Effector memory CD4-positive, alpha-beta T cell (primary cell): ENCODE measurements at regions not wholly inside any gene's neighbourhood (a gene's known extent, or its start where the extent isn't known, plus 50 kb on each side); places are given as distances from the start of the nearest gene placed in this dataset.

Experiments
- DNase-seq, 3 donors: peaks; one replicate each; pipeline ENCODE4 v3.0.0-alpha.2; 2020
- H3K27ac ChIP-seq: 2 replicates; pipeline ENCODE4 v1.7.0; 2013; ENCODE audit warnings: mild to moderate bottlenecking, low read length, moderate library complexity; ENCODE audit not compliant: insufficient read depth, poor library complexity, severe bottlenecking
- H3K27me3 ChIP-seq: replicated peaks from 2 replicates; pipeline ENCODE4 v1.7.0; 2013; ENCODE audit warnings: mild to moderate bottlenecking, low read length; ENCODE audit not compliant: insufficient read depth, control insufficient read depth, poor library complexity, severe bottlenecking
- H3K36me3 ChIP-seq: 2 replicates; pipeline ENCODE4 v1.7.0; 2013; ENCODE audit warnings: mild to moderate bottlenecking, low read length, moderate library complexity; ENCODE audit not compliant: control insufficient read depth, insufficient read depth
- H3K4me1 ChIP-seq: 2 replicates; pipeline ENCODE4 v1.7.0; 2013; ENCODE audit warnings: low read length, mild to moderate bottlenecking; ENCODE audit not compliant: control insufficient read depth, insufficient read depth, poor library complexity, severe bottlenecking
- H3K4me3 ChIP-seq: 2 replicates; pipeline ENCODE4 v1.7.0; 2013; ENCODE audit warnings: low read length, low read depth, mild to moderate bottlenecking; ENCODE audit not compliant: insufficient read depth, poor library complexity, severe bottlenecking
- H3K9me3 ChIP-seq: 2 replicates; pipeline ENCODE4 v1.7.0; 2013; ENCODE audit warnings: mild to moderate bottlenecking, low read length, moderate library complexity; ENCODE audit not compliant: control insufficient read depth

- Histone ChIP-seq H3K4me3 (no peak overlapping the region), H3K9me3 (no peaks in the 10 kb centered on the region), H3K27ac (no peak overlapping the region), H3K27me3 (no peaks in the 10 kb centered on the region), H3K36me3 (no peaks in the 10 kb centered on the region), H3K4me1 (no peaks in the 10 kb centered on the region)
- no peak for DNase-seq
Measured at GRCh38 chr3:187458383-187458782, 90.2 kb downstream of the RTP4 start.

DNA sequence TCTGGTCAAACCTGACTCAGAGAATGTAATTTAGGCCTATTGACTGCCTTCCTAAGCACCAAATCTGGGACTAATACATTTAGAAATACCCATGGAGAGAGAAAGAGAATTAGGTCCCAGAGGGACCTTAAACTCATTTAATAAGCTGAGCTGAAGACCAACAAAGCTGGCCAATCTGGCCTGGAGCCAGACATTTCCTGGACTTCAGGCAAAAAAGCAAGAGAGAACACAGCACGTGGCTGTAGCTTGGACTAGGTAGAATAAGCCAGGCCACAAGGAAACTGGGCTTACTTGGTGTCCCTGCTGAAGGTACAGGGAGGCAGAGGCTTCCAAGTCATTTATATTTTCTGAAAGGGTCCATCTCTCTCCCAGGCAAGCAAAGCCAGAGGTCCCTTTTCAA lies 88.1 kb downstream of the RTP4 start:
- Histone ChIP-seq H3K4me1 (no peaks in the 10 kb centered on the region), H3K4me3 (no peak overlapping the region), H3K36me3 (no peaks in the 10 kb centered on the region), H3K9me3 (no peaks in the 10 kb centered on the region), H3K27ac (no peak overlapping the region), H3K27me3 (no peaks in the 10 kb centered on the region)
- DNase-seq = no peak

GRCh38 chr3:187454085-187454815 lies 86.1 kb downstream of the RTP4 start:
- H3K27ac ChIP-seq = no peak overlapping the region
- H3K4me3 ChIP-seq = no peak overlapping the region
- no peak for DNase-seq
- no peaks in the 10 kb centered on the region for H3K4me1 ChIP-seq
- H3K9me3 ChIP-seq = no peaks in the 10 kb centered on the region
- no peaks in the 10 kb centered on the region for H3K36me3 ChIP-seq
- H3K27me3 ChIP-seq = no peaks in the 10 kb centered on the region

GRCh38 chr3:187450431-187451190 lies 82.4 kb downstream of the RTP4 start:
- H3K27me3 ChIP-seq = peaks cover 5% of the 10 kb centered on the region
- H3K36me3 ChIP-seq = no peaks in the 10 kb centered on the region
- no peaks in the 10 kb centered on the region for H3K4me1 ChIP-seq
- no peak overlapping the region for H3K4me3 ChIP-seq
- H3K9me3 ChIP-seq = no peaks in the 10 kb centered on the region
- H3K27ac ChIP-seq = no peak overlapping the region
- no peak for DNase-seq

DNA sequence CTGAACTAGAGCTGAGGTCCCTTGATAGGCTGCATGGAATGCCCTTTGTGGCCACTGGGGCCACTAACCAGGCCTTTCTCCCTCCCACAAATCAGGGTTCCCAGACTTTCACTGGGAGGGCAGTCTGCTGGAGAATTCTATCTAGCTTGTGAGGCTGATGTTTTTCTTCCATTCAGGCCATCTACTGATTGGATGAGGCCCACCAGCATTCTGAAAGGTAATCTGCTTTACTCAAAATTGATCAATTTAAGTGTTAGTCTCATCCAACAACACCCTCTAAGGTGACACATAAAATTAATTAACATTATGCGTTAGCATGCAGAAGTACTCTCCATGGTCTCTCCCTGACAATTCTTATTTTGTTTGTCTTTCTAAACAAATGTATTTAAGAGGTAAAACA lies 80.5 kb downstream of the RTP4 start:
- Histone ChIP-seq H3K36me3 (no peaks in the 10 kb centered on the region), H3K27me3 (peaks cover 5% of the 10 kb centered on the region), H3K4me3 (no peak overlapping the region), H3K9me3 (no peaks in the 10 kb centered on the region), H3K4me1 (no peaks in the 10 kb centered on the region), H3K27ac (no peak overlapping the region)
- DNase-seq = no peak

- H3K36me3 ChIP-seq = no peaks in the 10 kb centered on the region
- no peaks in the 10 kb centered on the region for H3K4me1 ChIP-seq
- no peak overlapping the region for H3K4me3 ChIP-seq
- H3K27ac ChIP-seq = no peak overlapping the region
- no peak for DNase-seq
- H3K27me3 ChIP-seq = peaks cover 5% of the 10 kb centered on the region
- H3K9me3 ChIP-seq = no peaks in the 10 kb centered on the region
Measured at GRCh38 chr3:187447737-187448136, 79.6 kb downstream of the RTP4 start.

GRCh38 chr3:187445356-187445755 lies 77.2 kb downstream of the RTP4 start:
- Histone ChIP-seq H3K27ac (no peak overlapping the region), H3K4me1 (no peaks in the 10 kb centered on the region), H3K4me3 (no peak overlapping the region), H3K9me3 (no peaks in the 10 kb centered on the region), H3K27me3 (peaks cover 5% of the 10 kb centered on the region), H3K36me3 (no peaks in the 10 kb centered on the region)
- DNase-seq = no peak

DNA sequence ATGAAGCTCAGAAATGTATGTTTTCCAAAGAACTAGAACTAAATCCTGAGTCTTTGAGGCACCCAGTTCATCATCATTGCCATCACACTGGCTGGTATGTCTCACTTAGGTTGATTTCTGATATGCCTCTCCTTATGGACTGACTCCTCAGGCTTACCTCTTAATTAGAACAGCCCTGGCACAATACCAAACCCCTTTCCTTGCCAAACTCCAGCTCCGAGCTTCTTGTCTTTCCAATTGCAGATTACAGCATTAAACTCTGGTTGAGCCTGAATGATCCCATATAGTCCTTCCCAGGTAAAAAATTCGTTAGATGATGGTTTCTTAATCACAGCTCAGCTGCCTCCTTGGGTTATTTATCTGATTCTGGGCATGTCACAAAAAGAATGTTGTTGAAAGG lies 66.3 kb downstream of the RTP4 start:
- no peak overlapping the region for H3K4me3 ChIP-seq
- H3K9me3 ChIP-seq = no peaks in the 10 kb centered on the region
- H3K27me3 ChIP-seq = no peaks in the 10 kb centered on the region
- H3K27ac ChIP-seq = no peak overlapping the region
- H3K4me1 ChIP-seq = no peaks in the 10 kb centered on the region
- H3K36me3 ChIP-seq = no peaks in the 10 kb centered on the region
- DNase-seq = no peak

- H3K36me3 ChIP-seq = no peaks in the 10 kb centered on the region
- no peaks in the 10 kb centered on the region for H3K9me3 ChIP-seq
- no peak overlapping the region for H3K4me3 ChIP-seq
- H3K27me3 ChIP-seq = no peaks in the 10 kb centered on the region
- H3K27ac ChIP-seq = no peak overlapping the region
- no peak for DNase-seq
- H3K4me1 ChIP-seq = no peaks in the 10 kb centered on the region
Measured at GRCh38 chr3:187430576-187430975, 62.4 kb downstream of the RTP4 start.
